ENCODE measurements at regions not wholly inside any gene's neighbourhood (a gene's known extent, or its start where the extent isn't known, plus 50 kb on each side); places are given as distances from the start of the nearest gene placed in this dataset.

GRCh38 chr6:128642132-128642531 is 121.7 kb upstream of the PTPRK start:
- TF ChIP-seq CTCF (conservative IDR thresholded peaks at IDR 0.05) = no peak
- H3K27ac ChIP-seq = no peak overlapping the region

- no peak for TF ChIP-seq CTCF (conservative IDR thresholded peaks at IDR 0.05)
- no peak overlapping the region for H3K27ac ChIP-seq
Measured at GRCh38 chr6:128641703-128642102, 121.3 kb upstream of the PTPRK start.

GRCh38 chr6:128638817-128639216 is 118.4 kb upstream of the PTPRK start:
- TF ChIP-seq CTCF (conservative IDR thresholded peaks at IDR 0.05) = no peak

GRCh38 chr6:128635219-128635618 is 114.8 kb upstream of the PTPRK start:
- no peak overlapping the region for H3K27ac ChIP-seq
- TF ChIP-seq CTCF (conservative IDR thresholded peaks at IDR 0.05) = no peak

More at GRCh38 chr6:128638817-128639216, 118.4 kb upstream of the PTPRK start:
- H3K27ac ChIP-seq = no peak overlapping the region

- H3K27ac ChIP-seq = no peak overlapping the region
- no peak for TF ChIP-seq CTCF (conservative IDR thresholded peaks at IDR 0.05)
Measured at GRCh38 chr6:128632131-128632530, 111.7 kb upstream of the PTPRK start.

GRCh38 chr6:128631031-128631430 is 110.6 kb upstream of the PTPRK start:
- no peak for TF ChIP-seq CTCF (conservative IDR thresholded peaks at IDR 0.05)
- no peak overlapping the region for H3K27ac ChIP-seq

- TF ChIP-seq CTCF (conservative IDR thresholded peaks at IDR 0.05) = no peak
Measured at GRCh38 chr6:128630213-128630612, 109.8 kb upstream of the PTPRK start.

GRCh38 chr6:128617285-128617684 is 96.9 kb upstream of the PTPRK start:
- H3K27ac ChIP-seq = no peak overlapping the region
- no peak for TF ChIP-seq CTCF (conservative IDR thresholded peaks at IDR 0.05)

More at GRCh38 chr6:128630213-128630612, 109.8 kb upstream of the PTPRK start:
- H3K27ac ChIP-seq = no peak overlapping the region
